Thymus (tissue), 11 donors: ENCODE measurements at regions not wholly inside any gene's neighbourhood (a gene's known extent, or its start where the extent isn't known, plus 50 kb on each side); places are given as distances from the start of the nearest gene placed in this dataset.
"Not testable (repeated sequence)": the region's sequence is repeated elsewhere in the genome, so short reads cannot be mapped to it uniquely, and the experiment has no call there.

Experiments
- DNase-seq, 9 donors: peaks; one replicate each; pipeline ENCODE4 v3.0.0-alpha.2; 2013; ENCODE audit warnings: low spot score in 9 of 9, low read depth in 6 of 9, missing footprints in 1 of 9
- H3K27ac ChIP-seq, 2 donors: one replicate each; pipeline ENCODE4 v1.5.1; 2013; ENCODE audit warnings: control low read depth in 1 of 2, low read depth in 1 of 2, low read length in 1 of 2, mild to moderate bottlenecking in 1 of 2, moderate library complexity in 1 of 2
- H3K27me3 ChIP-seq, 2 donors: one replicate each; pipeline ENCODE4 v1.5.1; 2013; ENCODE audit warnings: low read length in 1 of 2; ENCODE audit not compliant: control insufficient read depth in 2 of 2, insufficient read depth in 1 of 2
- H3K36me3 ChIP-seq, 2 donors: one replicate each; pipeline ENCODE4 v1.5.1; 2013; ENCODE audit warnings: low read length in 1 of 2, mild to moderate bottlenecking in 1 of 2, moderate library complexity in 1 of 2; ENCODE audit not compliant: control insufficient read depth in 2 of 2, insufficient read depth in 2 of 2
- H3K4me1 ChIP-seq, 2 donors: one replicate each; pipeline ENCODE4 v1.5.1; 2013; ENCODE audit warnings: low read length in 2 of 2; ENCODE audit not compliant: control insufficient read depth in 2 of 2, insufficient read depth in 2 of 2
- H3K4me3 ChIP-seq, 2 donors: one replicate each; pipeline ENCODE4 v1.5.1; 2013; ENCODE audit warnings: low read length in 2 of 2, control low read depth in 1 of 2, mild to moderate bottlenecking in 1 of 2
- H3K9me3 ChIP-seq, 2 donors: one replicate each; pipeline ENCODE4 v1.5.1; 2013; ENCODE audit warnings: low read length in 1 of 2, mild to moderate bottlenecking in 1 of 2; ENCODE audit not compliant: control insufficient read depth in 2 of 2, insufficient read depth in 1 of 2
- WGBS: extraction: QIAGEN DNeasy Blood & Tissue Kit; methylation state at CpG from one replicate; pipeline ENCODE4 v1.1.7; 2013; 5-methylcytosine and 5-hydroxymethylcytosine counted together
- donor health status: healthy.

- H3K36me3 ChIP-seq, result no peaks in the 10 kb centered on the region
- peaks cover 0 to 3% of the 10 kb centered on the region in 2 donors for H3K4me1 ChIP-seq
- WGBS, result 93% methylated on average over 9 of the region's 9 CpGs
- H3K27me3 ChIP-seq, result no peaks in the 10 kb centered on the region
- no peak for DNase-seq
- no peaks in the 10 kb centered on the region for H3K9me3 ChIP-seq
- H3K27ac ChIP-seq, result no peak overlapping the region
- H3K4me3 ChIP-seq, result no peak overlapping the region
These were observed 134.8 kb downstream of the PXDC1 start for GRCh38 chr6:3616565-3617176.

DNA sequence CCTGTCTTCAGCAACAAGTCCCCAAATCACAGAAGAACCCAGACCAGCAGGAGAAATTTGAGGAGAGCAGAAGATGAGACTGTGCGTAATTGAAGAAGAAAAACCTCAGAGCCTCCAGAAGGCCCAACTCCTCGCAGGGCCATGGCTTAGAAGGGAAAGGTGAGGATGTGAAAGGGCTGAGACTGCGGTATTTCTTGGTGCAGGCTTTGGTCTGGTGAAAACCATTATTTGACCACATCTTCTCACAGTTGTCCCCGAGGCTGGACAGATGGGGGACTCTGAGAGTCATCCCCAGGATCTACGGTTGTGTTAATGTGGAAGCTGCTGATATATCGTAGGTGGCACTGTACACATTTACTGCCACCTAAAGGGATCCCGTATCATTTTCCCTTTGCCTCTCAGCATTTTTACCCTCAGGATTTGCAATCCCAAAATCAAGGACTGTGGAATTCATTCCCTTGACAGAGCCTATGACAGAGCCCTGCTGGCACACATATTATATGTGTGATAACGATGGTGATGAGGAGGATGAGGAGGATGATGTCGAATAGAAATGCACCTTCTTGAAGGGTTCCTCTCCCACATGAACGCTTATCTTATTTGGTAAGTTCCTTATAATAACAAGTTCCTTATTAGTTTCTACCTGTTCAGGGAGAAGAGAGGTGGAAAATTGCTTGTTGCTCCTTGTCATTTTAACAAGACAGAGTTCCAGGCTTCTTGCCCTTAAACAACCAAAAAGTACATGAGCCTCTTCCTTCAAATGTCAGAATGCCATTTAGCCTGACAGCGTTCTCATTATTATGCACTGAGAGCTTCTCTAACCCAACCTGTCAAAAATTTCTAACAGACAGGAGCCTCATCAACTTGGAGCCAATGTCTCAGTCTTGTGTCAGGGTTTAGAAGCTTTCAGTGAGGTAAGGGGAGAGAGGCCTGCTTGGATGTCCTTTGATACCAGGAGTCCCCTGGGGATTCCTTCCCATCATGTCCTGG is 135.8 kb downstream of the PXDC1 start:
- whole genome bisulfite sequencing, result 96% methylated on average over 11 of the region's 11 CpGs
- Histone ChIP-seq H3K27me3 (no peaks in the 10 kb centered on the region), H3K9me3 (no peaks in the 10 kb centered on the region), H3K36me3 (no peaks in the 10 kb centered on the region), H3K27ac (no peak overlapping the region), H3K4me3 (no peak overlapping the region), H3K4me1 (peaks cover 0 to 3% of the 10 kb centered on the region in 2 donors)
- no peak for DNase-seq

- no peaks in the 10 kb centered on the region for H3K9me3 ChIP-seq
- DNase-seq, result no peak
- H3K27me3 ChIP-seq, result no peaks in the 10 kb centered on the region
- no peaks in the 10 kb centered on the region for H3K36me3 ChIP-seq
- WGBS, result 98% methylated on average over 2 of the region's 2 CpGs
- H3K4me1 ChIP-seq, result peaks cover 0 to 3% of the 10 kb centered on the region in 2 donors
- no peak overlapping the region for H3K27ac ChIP-seq
- no peak overlapping the region for H3K4me3 ChIP-seq
These were observed 136.6 kb downstream of the PXDC1 start for GRCh38 chr6:3614918-3615317.

- not testable (repeated sequence) for H3K27ac ChIP-seq, H3K4me1 ChIP-seq, H3K36me3 ChIP-seq, H3K9me3 ChIP-seq, DNase-seq, H3K4me3 ChIP-seq, H3K27me3 ChIP-seq
- WGBS, result 100% methylated on average over 1 of the region's 1 CpG
These were observed 137.9 kb downstream of the PXDC1 start for GRCh38 chr6:3613565-3613964.

DNA sequence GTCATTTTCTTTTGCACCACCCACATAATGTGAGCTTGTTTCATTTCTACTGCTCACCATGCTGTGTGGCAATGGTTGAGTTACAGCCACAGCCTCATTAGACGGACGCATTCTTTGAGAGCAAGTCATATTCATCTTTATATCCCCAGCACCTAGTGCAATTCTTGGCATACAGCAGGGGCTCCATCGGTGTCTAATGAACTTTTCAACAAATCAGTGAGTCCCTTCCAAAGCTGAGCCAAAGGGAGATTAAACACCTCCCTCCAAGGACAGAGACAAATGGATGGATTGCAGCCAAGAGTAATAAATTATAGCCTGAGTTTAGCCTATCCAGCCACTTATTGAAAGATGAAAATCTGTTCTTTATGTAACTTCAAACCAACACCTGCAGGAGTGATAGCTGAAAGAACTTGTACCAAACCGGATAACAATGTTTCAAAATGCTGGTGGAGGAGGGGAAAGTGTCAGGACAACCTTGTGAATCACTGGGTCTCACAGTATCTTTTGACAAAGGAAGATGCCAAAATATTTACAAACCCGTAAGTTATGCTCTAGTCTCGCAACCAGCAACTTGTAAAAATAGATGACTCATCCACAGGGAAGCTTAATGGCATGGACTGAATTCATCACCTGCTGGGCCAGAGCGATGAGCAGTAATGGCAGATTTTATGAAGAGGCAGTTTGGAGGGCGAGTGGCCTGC is 139.0 kb downstream of the PXDC1 start:
- WGBS, result 93% methylated on average over 8 of the region's 8 CpGs
- H3K4me3 ChIP-seq, result no peak overlapping the region
- peak overlapping the region in 1 of 2 donors; percentile 25 for H3K27ac ChIP-seq
- no peak for DNase-seq
- H3K36me3 ChIP-seq, result no peaks in the 10 kb centered on the region
- H3K27me3 ChIP-seq, result no peaks in the 10 kb centered on the region
- no peaks in the 10 kb centered on the region for H3K9me3 ChIP-seq
- H3K4me1 ChIP-seq, result peaks cover 0 to 3% of the 10 kb centered on the region in 2 donors

DNA sequence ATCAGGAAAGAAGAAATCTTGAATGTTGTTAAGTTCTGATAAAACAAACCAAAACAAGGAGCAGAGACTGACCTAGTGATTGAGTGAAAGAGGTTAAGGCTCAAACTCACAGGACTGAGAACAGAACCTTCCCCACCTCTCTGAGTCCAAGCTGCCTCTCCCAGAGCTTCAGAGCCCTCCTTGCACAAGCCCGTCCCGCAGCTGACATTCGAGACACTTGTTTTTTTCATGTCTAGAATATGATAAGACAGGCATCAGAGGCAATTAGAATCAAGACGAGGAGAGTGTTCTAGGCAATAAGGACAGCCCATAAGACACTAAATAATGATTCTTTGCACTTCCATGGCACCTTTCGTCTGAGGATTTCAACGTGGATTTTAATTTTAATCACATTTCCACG is 140.6 kb downstream of the PXDC1 start:
- DNase-seq, result no peak
- Histone ChIP-seq H3K27ac (no peak overlapping the region), H3K4me1 (no peaks in the 10 kb centered on the region), H3K4me3 (no peak overlapping the region), H3K9me3 (no peaks in the 10 kb centered on the region), H3K36me3 (no peaks in the 10 kb centered on the region), H3K27me3 (no peaks in the 10 kb centered on the region)
- 86% methylated on average over 7 of the region's 7 CpGs for WGBS

DNA sequence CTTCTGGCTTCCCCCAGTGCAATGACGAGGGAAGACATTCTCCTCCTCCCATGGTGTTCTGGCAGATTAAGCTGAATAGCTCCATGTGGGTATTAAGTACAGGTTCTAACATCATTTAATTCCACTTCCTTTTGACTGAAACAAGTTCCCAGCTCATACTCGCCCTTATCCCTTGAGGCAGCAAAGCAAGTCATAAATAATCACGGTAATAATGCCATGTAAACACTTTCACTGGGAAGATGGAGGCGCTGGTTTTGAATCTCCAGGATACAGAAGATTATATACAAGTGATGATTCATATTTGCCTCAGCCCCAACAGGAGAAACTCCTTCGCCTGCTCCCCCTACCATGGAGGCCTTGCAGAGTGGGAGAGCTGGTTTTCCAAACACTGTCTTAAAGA is 141.3 kb downstream of the PXDC1 start:
- no peak overlapping the region for H3K27ac ChIP-seq

DNA sequence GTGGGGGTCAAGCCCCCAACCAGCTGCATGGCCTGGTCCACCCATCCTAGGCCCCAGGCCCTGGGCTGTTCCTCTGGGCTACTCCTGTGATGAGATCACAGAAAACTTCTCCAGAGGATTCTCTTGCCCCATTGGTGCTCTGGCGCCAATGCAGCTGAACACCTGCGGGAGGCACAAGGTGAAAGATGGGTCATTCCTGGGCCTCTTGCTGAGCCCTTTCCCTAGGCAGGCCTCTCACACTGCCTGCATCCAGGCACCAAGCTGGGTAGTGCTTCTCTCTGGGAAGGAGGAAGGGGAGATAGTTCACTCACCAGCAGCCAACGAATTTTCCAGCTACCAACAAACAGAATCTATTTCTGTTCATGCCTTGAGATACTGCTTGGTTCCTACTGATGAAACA is 142.1 kb downstream of the PXDC1 start:
- no peaks in the 10 kb centered on the region for H3K9me3 ChIP-seq
- no peaks in the 10 kb centered on the region for H3K27me3 ChIP-seq
- H3K36me3 ChIP-seq, result no peaks in the 10 kb centered on the region
- no peak overlapping the region for H3K27ac ChIP-seq
- 100% methylated on average over 3 of the region's 3 CpGs for WGBS
- H3K4me1 ChIP-seq, result peaks cover 0 to 2% of the 10 kb centered on the region in 2 donors
- H3K4me3 ChIP-seq, result no peak overlapping the region
- DNase-seq, result no peak

More for the DNA sequence above, 141.3 kb downstream of the PXDC1 start:
- no peaks in the 10 kb centered on the region for H3K4me1 ChIP-seq
- no peak overlapping the region for H3K4me3 ChIP-seq
- H3K9me3 ChIP-seq, result no peaks in the 10 kb centered on the region
- no peaks in the 10 kb centered on the region for H3K36me3 ChIP-seq
- H3K27me3 ChIP-seq, result no peaks in the 10 kb centered on the region
- DNase-seq, result no peak
- 88% methylated on average over 5 of the region's 5 CpGs for WGBS

GRCh38 chr6:3608159-3608558 is 143.4 kb downstream of the PXDC1 start:
- H3K4me3 ChIP-seq, result no peak overlapping the region
- no peaks in the 10 kb centered on the region for H3K36me3 ChIP-seq
- peaks cover 0 to under 1% of the 10 kb centered on the region in 2 donors for H3K9me3 ChIP-seq
- H3K27ac ChIP-seq, result no peak overlapping the region
- H3K27me3 ChIP-seq, result no peaks in the 10 kb centered on the region
- H3K4me1 ChIP-seq, result peaks cover 8 to 14% of the 10 kb centered on the region in 2 donors
- 94% methylated on average over 10 of the region's 10 CpGs for WGBS
- no peak for DNase-seq
